WTC11 (cell line): ENCODE measurements at regions not wholly inside any gene's neighbourhood (a gene's known extent, or its start where the extent isn't known, plus 50 kb on each side); places are given as distances from the start of the nearest gene placed in this dataset.

ENCODE experiments used
- ATAC-seq: fragments of 200-7000 bp; cut with Tn5 transposase; 2 replicates; pipeline ENCODE4 v1.10.0; 2021; ENCODE audit warnings: mild to moderate bottlenecking, moderate library complexity
- CTCF ChIA-PET: fragments of 300-600 bp; sonication (Branson Sonifier 250); formaldehyde crosslinking; loops from one replicate; lab custom pipeline; 2021; ENCODE audit warnings: antibody characterized with exemption; lab: Charles Lee
- POLR2A ChIA-PET: fragments of 350-600 bp; sonication (Branson Sonifier 250); formaldehyde crosslinking; loops from one replicate; lab custom pipeline; 2021; ENCODE audit warnings: antibody characterized with exemption; lab: Charles Lee
- DNase-seq: peaks from one replicate; pipeline ENCODE4 v3.0.0; 2021; ENCODE audit warnings: low spot score
- H3K27ac Mint-ChIP-seq: 2 replicates; pipeline ENCODE4 v1.8.0; 2021; ENCODE audit warnings: mixed read lengths
- H3K27me3 Mint-ChIP-seq: 2 replicates; pipeline ENCODE4 v1.8.0; 2021; ENCODE audit warnings: low read depth, mild to moderate bottlenecking, moderate library complexity, mixed read lengths
- H3K36me3 Mint-ChIP-seq: 2 replicates; pipeline ENCODE4 v1.8.0; 2021; ENCODE audit warnings: mixed read lengths
- H3K4me1 Mint-ChIP-seq: 2 replicates; pipeline ENCODE4 v1.8.0; 2022; ENCODE audit warnings: mixed read lengths
- H3K4me3 Mint-ChIP-seq: 2 replicates; pipeline ENCODE4 v1.8.0; 2021; ENCODE audit warnings: mild to moderate bottlenecking, moderate library complexity, mixed read lengths
- H3K9me3 Mint-ChIP-seq: 2 replicates; pipeline ENCODE4 v1.8.0; 2021; ENCODE audit warnings: mixed read lengths
- CBFB ChIP-seq: sonication (generic); formaldehyde crosslinking; IDR thresholded peaks from 2 replicates; pipeline ENCODE4 v1.8.1; 2022; ENCODE audit warnings: mild to moderate bottlenecking, low read depth, missing genetic modification reagents
- CREM ChIP-seq: sonication (generic); formaldehyde crosslinking; IDR thresholded peaks from 2 replicates; pipeline ENCODE4 v1.8.1; 2022; ENCODE audit warnings: mild to moderate bottlenecking, missing genetic modification reagents, moderate library complexity
- FOXP1 ChIP-seq: sonication (generic); formaldehyde crosslinking; IDR thresholded peaks from 2 replicates; pipeline ENCODE4 v1.8.0; 2022; ENCODE audit warnings: missing genetic modification reagents, mild to moderate bottlenecking, moderate library complexity, borderline replicate concordance
- GTF2I ChIP-seq: fragments of 250-450 bp; sonication (Bioruptor Pico); conservative IDR thresholded peaks from 2 replicates; pipeline ENCODE4 v1.4.0; 2021; ENCODE audit warnings: mild to moderate bottlenecking
- JAZF1 ChIP-seq: fragments of 250-450 bp; sonication (Bioruptor Pico); IDR thresholded peaks from 2 replicates; pipeline ENCODE4 v1.9.0; 2021; ENCODE audit warnings: moderate library complexity, mild to moderate bottlenecking, inconsistent platforms
- KAT7 ChIP-seq: sonication (generic); formaldehyde crosslinking; IDR thresholded peaks from 2 replicates; pipeline ENCODE4 v1.8.1; 2023; ENCODE audit warnings: missing genetic modification reagents, mild to moderate bottlenecking, borderline replicate concordance
- MYBL2 ChIP-seq: sonication (generic); formaldehyde crosslinking; IDR thresholded peaks from 2 replicates; pipeline ENCODE4 v1.8.1; 2023; ENCODE audit warnings: mild to moderate bottlenecking, moderate library complexity, missing genetic modification reagents
- NR1H2 ChIP-seq: sonication (generic); formaldehyde crosslinking; IDR thresholded peaks from 2 replicates; pipeline ENCODE4 v1.9.0; 2021; ENCODE audit warnings: mild to moderate bottlenecking, moderate library complexity, missing genetic modification reagents
- NR2C2 ChIP-seq: sonication (generic); formaldehyde crosslinking; IDR thresholded peaks from 2 replicates; pipeline ENCODE4 v1.8.0; 2022; ENCODE audit warnings: mild to moderate bottlenecking, missing genetic modification reagents
- ZNF219 ChIP-seq: sonication (generic); formaldehyde crosslinking; IDR thresholded peaks from 2 replicates; pipeline ENCODE4 v1.8.0; 2023; ENCODE audit warnings: missing genetic modification reagents, mild to moderate bottlenecking, borderline replicate concordance
- ZNF263 ChIP-seq: sonication (generic); formaldehyde crosslinking; IDR thresholded peaks from 2 replicates; pipeline ENCODE4 v1.8.1; 2022; ENCODE audit warnings: low read depth, mild to moderate bottlenecking, moderate library complexity, missing genetic modification reagents
- TF ChIP-seq, protein P1 (sequence below): fragments of 250-450 bp; sonication (Bioruptor Pico); IDR thresholded peaks from 2 replicates; pipeline ENCODE4 v1.8.0; 2021; ENCODE audit warnings: mild to moderate bottlenecking
- TF ChIP-seq, protein P2 (sequence below): fragments of 250-450 bp; sonication (Bioruptor Pico); conservative IDR thresholded peaks from 2 replicates; pipeline ENCODE4 v1.9.0; 2021; ENCODE audit warnings: mild to moderate bottlenecking
- TF ChIP-seq, protein P3 (sequence below): sonication (generic); formaldehyde crosslinking; IDR thresholded peaks from 2 replicates; pipeline ENCODE4 v1.8.1; 2023; ENCODE audit warnings: mild to moderate bottlenecking, missing genetic modification reagents, moderate library complexity
- TF ChIP-seq, protein P4 (sequence below): sonication (generic); formaldehyde crosslinking; IDR thresholded peaks from 2 replicates; pipeline ENCODE4 v1.8.0; 2022; ENCODE audit warnings: mild to moderate bottlenecking, missing genetic modification reagents
- TF ChIP-seq, protein P5 (sequence below): fragments of 250-450 bp; sonication (Bioruptor Pico); IDR thresholded peaks from 2 replicates; pipeline ENCODE4 v1.9.0; 2021; ENCODE audit warnings: mild to moderate bottlenecking
- TF ChIP-seq, protein P6 (sequence below): sonication (generic); formaldehyde crosslinking; IDR thresholded peaks from 2 replicates; pipeline ENCODE4 v1.8.1; 2023; ENCODE audit warnings: mild to moderate bottlenecking, missing genetic modification reagents, moderate library complexity
- TF ChIP-seq, protein P7 (sequence below): sonication (generic); formaldehyde crosslinking; IDR thresholded peaks from 2 replicates; pipeline ENCODE4 v1.8.1; 2022; ENCODE audit warnings: mild to moderate bottlenecking, missing genetic modification reagents, moderate library complexity, borderline replicate concordance
- TF ChIP-seq, protein P8 (sequence below): sonication (generic); formaldehyde crosslinking; conservative IDR thresholded peaks from 2 replicates; pipeline ENCODE4 v1.8.1; 2022; ENCODE audit warnings: mild to moderate bottlenecking, missing genetic modification reagents
- TF ChIP-seq, protein P9 (sequence below): sonication (generic); formaldehyde crosslinking; IDR thresholded peaks from 2 replicates; pipeline ENCODE4 v1.8.0; 2023; ENCODE audit warnings: mild to moderate bottlenecking, missing genetic modification reagents

DNA sequence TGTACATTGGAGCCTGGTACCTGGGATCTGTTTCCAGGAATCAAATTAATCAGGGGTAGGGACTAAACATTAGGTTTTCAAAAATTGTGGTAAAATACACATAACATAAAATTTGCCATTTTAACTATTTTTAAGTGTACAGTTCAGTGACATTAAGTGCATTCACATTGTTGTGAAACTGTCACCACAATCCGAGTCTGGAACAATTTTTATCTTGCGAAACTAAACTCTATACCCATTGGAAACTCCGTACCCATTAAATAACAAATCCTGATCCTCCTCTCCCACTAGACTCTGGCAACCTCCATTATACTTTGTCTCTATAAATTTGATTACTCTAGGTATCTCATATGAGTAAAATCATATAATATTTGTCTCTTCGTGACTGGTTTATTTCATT lies 486.2 kb downstream of the GADD45G start:
- ChIA-PET CTCF (no interaction called here), POLR2A (no interaction called here)
- ATAC-seq: no peak
- H3K4me1 Mint-ChIP-seq: peaks cover 9% of the 10 kb centered on the region
- no peak overlapping the region for H3K27ac Mint-ChIP-seq
- no peak for DNase-seq
- H3K4me3 Mint-ChIP-seq: no peak overlapping the region
- TF ChIP-seq, protein P1, sequence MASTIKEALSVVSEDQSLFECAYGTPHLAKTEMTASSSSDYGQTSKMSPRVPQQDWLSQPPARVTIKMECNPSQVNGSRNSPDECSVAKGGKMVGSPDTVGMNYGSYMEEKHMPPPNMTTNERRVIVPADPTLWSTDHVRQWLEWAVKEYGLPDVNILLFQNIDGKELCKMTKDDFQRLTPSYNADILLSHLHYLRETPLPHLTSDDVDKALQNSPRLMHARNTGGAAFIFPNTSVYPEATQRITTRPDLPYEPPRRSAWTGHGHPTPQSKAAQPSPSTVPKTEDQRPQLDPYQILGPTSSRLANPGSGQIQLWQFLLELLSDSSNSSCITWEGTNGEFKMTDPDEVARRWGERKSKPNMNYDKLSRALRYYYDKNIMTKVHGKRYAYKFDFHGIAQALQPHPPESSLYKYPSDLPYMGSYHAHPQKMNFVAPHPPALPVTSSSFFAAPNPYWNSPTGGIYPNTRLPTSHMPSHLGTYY (CRISPR knock-in tag): no peak
- TF ChIP-seq, protein P2, sequence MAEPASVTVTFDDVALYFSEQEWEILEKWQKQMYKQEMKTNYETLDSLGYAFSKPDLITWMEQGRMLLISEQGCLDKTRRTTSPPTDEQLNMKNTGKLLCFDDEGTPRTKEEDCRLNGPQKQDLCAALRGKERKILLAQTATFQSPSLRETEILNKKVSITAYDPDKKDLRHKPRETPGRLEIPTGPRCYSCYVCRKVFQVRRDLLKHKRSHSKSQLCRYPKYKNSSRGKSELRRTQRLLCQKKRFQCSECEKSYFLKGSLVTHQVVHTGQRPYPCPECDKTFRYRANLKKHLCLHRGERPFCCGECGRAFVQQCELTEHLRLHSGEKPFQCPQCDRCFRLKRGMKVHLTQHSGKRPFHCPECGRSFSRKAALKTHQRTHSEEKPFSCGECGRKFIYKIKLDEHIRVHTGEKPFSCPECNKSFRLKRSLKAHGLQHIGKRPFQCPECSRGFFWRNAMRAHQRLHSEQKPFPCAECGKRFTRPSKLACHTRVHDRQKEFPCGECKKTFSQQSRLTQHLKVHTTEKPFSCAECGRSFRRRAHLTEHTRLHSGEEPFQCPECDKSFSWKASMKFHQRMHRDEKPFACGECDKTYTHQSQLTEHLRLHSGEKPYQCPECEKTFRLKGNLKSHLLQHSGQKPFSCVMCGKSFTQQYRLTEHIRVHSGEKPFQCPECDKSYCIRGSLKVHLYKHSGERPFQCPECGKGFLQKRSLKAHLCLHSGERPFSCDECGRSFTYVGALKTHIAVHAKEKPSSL (CRISPR knock-in tag): no peak
- TF ChIP-seq CREM (CRISPR knock-in tag): no peak
- no peak for TF ChIP-seq GTF2I (CRISPR knock-in tag)
- TF ChIP-seq ZNF219 (CRISPR knock-in tag): no peak
- TF ChIP-seq JAZF1: no peak
- TF ChIP-seq, protein P3, sequence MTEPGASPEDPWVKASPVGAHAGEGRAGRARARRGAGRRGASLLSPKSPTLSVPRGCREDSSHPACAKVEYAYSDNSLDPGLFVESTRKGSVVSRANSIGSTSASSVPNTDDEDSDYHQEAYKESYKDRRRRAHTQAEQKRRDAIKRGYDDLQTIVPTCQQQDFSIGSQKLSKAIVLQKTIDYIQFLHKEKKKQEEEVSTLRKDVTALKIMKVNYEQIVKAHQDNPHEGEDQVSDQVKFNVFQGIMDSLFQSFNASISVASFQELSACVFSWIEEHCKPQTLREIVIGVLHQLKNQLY (CRISPR knock-in tag): no peak
- TF ChIP-seq, protein P4, sequence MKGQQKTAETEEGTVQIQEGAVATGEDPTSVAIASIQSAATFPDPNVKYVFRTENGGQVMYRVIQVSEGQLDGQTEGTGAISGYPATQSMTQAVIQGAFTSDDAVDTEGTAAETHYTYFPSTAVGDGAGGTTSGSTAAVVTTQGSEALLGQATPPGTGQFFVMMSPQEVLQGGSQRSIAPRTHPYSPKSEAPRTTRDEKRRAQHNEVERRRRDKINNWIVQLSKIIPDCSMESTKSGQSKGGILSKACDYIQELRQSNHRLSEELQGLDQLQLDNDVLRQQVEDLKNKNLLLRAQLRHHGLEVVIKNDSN: no peak
- TF ChIP-seq, protein P5, sequence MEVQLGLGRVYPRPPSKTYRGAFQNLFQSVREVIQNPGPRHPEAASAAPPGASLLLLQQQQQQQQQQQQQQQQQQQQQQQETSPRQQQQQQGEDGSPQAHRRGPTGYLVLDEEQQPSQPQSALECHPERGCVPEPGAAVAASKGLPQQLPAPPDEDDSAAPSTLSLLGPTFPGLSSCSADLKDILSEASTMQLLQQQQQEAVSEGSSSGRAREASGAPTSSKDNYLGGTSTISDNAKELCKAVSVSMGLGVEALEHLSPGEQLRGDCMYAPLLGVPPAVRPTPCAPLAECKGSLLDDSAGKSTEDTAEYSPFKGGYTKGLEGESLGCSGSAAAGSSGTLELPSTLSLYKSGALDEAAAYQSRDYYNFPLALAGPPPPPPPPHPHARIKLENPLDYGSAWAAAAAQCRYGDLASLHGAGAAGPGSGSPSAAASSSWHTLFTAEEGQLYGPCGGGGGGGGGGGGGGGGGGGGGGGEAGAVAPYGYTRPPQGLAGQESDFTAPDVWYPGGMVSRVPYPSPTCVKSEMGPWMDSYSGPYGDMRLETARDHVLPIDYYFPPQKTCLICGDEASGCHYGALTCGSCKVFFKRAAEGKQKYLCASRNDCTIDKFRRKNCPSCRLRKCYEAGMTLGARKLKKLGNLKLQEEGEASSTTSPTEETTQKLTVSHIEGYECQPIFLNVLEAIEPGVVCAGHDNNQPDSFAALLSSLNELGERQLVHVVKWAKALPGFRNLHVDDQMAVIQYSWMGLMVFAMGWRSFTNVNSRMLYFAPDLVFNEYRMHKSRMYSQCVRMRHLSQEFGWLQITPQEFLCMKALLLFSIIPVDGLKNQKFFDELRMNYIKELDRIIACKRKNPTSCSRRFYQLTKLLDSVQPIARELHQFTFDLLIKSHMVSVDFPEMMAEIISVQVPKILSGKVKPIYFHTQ (CRISPR knock-in tag): no peak
- TF ChIP-seq, protein P6, sequence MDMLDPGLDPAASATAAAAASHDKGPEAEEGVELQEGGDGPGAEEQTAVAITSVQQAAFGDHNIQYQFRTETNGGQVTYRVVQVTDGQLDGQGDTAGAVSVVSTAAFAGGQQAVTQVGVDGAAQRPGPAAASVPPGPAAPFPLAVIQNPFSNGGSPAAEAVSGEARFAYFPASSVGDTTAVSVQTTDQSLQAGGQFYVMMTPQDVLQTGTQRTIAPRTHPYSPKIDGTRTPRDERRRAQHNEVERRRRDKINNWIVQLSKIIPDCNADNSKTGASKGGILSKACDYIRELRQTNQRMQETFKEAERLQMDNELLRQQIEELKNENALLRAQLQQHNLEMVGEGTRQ: no peak
- no peak for TF ChIP-seq NR1H2 (CRISPR knock-in tag)
- TF ChIP-seq, protein P7, sequence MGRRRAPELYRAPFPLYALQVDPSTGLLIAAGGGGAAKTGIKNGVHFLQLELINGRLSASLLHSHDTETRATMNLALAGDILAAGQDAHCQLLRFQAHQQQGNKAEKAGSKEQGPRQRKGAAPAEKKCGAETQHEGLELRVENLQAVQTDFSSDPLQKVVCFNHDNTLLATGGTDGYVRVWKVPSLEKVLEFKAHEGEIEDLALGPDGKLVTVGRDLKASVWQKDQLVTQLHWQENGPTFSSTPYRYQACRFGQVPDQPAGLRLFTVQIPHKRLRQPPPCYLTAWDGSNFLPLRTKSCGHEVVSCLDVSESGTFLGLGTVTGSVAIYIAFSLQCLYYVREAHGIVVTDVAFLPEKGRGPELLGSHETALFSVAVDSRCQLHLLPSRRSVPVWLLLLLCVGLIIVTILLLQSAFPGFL (CRISPR knock-in tag): no peak
- H3K27me3 Mint-ChIP-seq: no peaks in the 10 kb centered on the region; the same call in 1 of the 2 replicates
- H3K36me3 Mint-ChIP-seq: no peaks in the 10 kb centered on the region
- H3K9me3 Mint-ChIP-seq: peaks cover 5% of the 10 kb centered on the region; the same call in 1 of the 2 replicates

DNA sequence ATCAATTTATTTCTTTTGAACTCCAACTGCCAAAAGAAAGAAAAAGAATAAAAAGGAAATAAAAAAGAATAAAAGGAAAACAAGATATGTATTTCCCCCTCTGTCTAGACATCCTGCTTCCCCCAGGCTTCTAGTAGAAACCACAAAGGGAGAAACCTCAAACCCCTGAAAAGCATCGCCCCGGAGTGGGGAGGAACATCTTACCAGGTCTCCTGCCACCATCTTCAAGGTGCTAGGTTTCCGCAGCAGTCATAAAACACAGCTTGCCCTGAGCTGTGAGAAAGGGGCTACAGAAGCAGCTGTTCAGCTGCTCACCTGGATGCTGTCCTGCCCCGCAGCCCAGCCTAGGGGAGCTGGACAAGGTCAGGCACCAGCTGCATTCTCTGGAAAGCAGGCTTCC lies 487.7 kb downstream of the GADD45G start:
- DNase-seq (no peak), ATAC-seq (no peak)
- ChIA-PET CTCF (interaction anchor here (0.9 to 6.3 kb wide), 3 partner anchors 490 to 499 kb away, joined by 3 to 35 read pairs (median 7); no protein-coding TSS in a partner anchor), POLR2A (no interaction called here)
- Mint-ChIP-seq H3K9me3 (peaks cover 5% of the 10 kb centered on the region; the same call in 1 of the 2 replicates), H3K36me3 (no peaks in the 10 kb centered on the region), H3K4me1 (no peaks in the 10 kb centered on the region), H3K27me3 (no peaks in the 10 kb centered on the region; the same call in 1 of the 2 replicates), H3K4me3 (no peak overlapping the region), H3K27ac (no peak overlapping the region)
- TF ChIP-seq FOXP1 (CRISPR knock-in tag) (no peak), ZNF219 (CRISPR knock-in tag) (no peak), KAT7 (CRISPR knock-in tag) (no peak), MYBL2 (CRISPR knock-in tag) (no peak), NR2C2 (CRISPR knock-in tag) (no peak), ZNF263 (CRISPR knock-in tag) (no peak), CBFB (CRISPR knock-in tag) (no peak)
- TF ChIP-seq, protein P8, sequence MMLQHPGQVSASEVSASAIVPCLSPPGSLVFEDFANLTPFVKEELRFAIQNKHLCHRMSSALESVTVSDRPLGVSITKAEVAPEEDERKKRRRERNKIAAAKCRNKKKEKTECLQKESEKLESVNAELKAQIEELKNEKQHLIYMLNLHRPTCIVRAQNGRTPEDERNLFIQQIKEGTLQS (CRISPR knock-in tag): no peak
- TF ChIP-seq, protein P6: no peak
- TF ChIP-seq, protein P9, sequence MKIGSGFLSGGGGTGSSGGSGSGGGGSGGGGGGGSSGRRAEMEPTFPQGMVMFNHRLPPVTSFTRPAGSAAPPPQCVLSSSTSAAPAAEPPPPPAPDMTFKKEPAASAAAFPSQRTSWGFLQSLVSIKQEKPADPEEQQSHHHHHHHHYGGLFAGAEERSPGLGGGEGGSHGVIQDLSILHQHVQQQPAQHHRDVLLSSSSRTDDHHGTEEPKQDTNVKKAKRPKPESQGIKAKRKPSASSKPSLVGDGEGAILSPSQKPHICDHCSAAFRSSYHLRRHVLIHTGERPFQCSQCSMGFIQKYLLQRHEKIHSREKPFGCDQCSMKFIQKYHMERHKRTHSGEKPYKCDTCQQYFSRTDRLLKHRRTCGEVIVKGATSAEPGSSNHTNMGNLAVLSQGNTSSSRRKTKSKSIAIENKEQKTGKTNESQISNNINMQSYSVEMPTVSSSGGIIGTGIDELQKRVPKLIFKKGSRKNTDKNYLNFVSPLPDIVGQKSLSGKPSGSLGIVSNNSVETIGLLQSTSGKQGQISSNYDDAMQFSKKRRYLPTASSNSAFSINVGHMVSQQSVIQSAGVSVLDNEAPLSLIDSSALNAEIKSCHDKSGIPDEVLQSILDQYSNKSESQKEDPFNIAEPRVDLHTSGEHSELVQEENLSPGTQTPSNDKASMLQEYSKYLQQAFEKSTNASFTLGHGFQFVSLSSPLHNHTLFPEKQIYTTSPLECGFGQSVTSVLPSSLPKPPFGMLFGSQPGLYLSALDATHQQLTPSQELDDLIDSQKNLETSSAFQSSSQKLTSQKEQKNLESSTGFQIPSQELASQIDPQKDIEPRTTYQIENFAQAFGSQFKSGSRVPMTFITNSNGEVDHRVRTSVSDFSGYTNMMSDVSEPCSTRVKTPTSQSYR: no peak
